Spleen (tissue), 11 donors: ENCODE measurements at regions not wholly inside any gene's neighbourhood (a gene's known extent, or its start where the extent isn't known, plus 50 kb on each side); places are given as distances from the start of the nearest gene placed in this dataset.

Experiments used
- DNase-seq: peaks from one replicate; pipeline ENCODE4 v3.0.0-alpha.2; 2020
- H3K27ac ChIP-seq, 8 donors: fragments of 200-600 bp; sonication (generic) in 7 of 8; 1 replicate in 4 of 8; 2 replicates in 4 of 8; pipeline versions ENCODE4 v1.5.0 to v1.8.0; 2016 to 2021; ENCODE audit warnings: inconsistent platforms in 4 of 8, mild to moderate bottlenecking in 4 of 8, moderate library complexity in 1 of 8
- H3K27me3 ChIP-seq, 7 donors: fragments of 200-600 bp; sonication (generic) in 6 of 7; replicated peaks in 1 of 7; 1 replicate in 4 of 7; 2 replicates in 3 of 7; pipeline versions ENCODE4 v1.5.0 to v1.8.0; 2016 to 2021; ENCODE audit warnings: inconsistent platforms in 3 of 7, mild to moderate bottlenecking in 1 of 7
- H3K36me3 ChIP-seq, 6 donors: fragments of 200-600 bp; sonication (generic) in 5 of 6; 1 replicate in 4 of 6; 2 replicates in 2 of 6; pipeline versions ENCODE4 v1.5.0 to v1.8.0; 2016 to 2021; ENCODE audit warnings: inconsistent platforms in 2 of 6
- H3K4me1 ChIP-seq, 6 donors: fragments of 200-600 bp; sonication (generic) in 5 of 6; 1 replicate in 3 of 6; 2 replicates in 3 of 6; pipeline versions ENCODE4 v1.5.0 to v1.8.0; 2016 to 2021; ENCODE audit warnings: inconsistent platforms in 3 of 6
- H3K4me3 ChIP-seq, 8 donors: fragments of 200-600 bp; sonication (generic) in 7 of 8; 1 replicate in 4 of 8; 2 replicates in 4 of 8; pipeline versions ENCODE4 v1.5.0 to v1.8.0; 2016 to 2021; ENCODE audit warnings: inconsistent platforms in 4 of 8, mild to moderate bottlenecking in 4 of 8, moderate library complexity in 2 of 8
- H3K9me3 ChIP-seq, 8 donors: fragments of 200-600 bp; sonication (generic) in 7 of 8; 1 replicate in 4 of 8; 2 replicates in 4 of 8; pipeline versions ENCODE4 v1.5.0 to v1.8.0; 2016 to 2021; ENCODE audit warnings: inconsistent platforms in 4 of 8
- CTCF ChIP-seq, 11 experiments: fragments of 200-600 bp in 7 of 11; fragments of 450-650 bp in 4 of 11; sonication (generic) in 4 of 11; IDR thresholded peaks in 8 of 11; conservative IDR thresholded peaks in 3 of 11; 1 replicate in 7 of 11; 2 replicates in 4 of 11; pipeline versions ENCODE4 v1.4.0 to v1.8.0; 2016 to 2021; ENCODE audit warnings: antibody characterized with exemption in 11 of 11, inconsistent platforms in 4 of 11, mild to moderate bottlenecking in 1 of 11
- POLR2A ChIP-seq, 3 donors: fragments of 450-650 bp; IDR thresholded peaks; one replicate each; pipeline ENCODE4 v1.5.1; 2017; ENCODE audit warnings: antibody characterized with exemption in 3 of 3, mild to moderate bottlenecking in 1 of 3
- POLR2AphosphoS5 ChIP-seq, 3 donors: sonication (generic); formaldehyde crosslinking; IDR thresholded peaks; one replicate each; pipeline ENCODE4 v1.5.1; 2017; ENCODE audit warnings: antibody characterized with exemption in 3 of 3
- WGBS, 5 donors: extraction: QIAGEN DNeasy Blood & Tissue Kit in 3 of 5; methylation state at CpG; one replicate each; pipeline versions ENCODE4 v1.1.5 to v1.1.7; 2013 to 2018; 5-methylcytosine and 5-hydroxymethylcytosine counted together
- intact Hi-C: fragments of 100-400 bp; cut with DNase I; formaldehyde crosslinking; loops from one replicate; pipeline ENCODE4 v1.15.0; 2023; ENCODE audit warnings: low total_unique reads
- donor health status: healthy with polysubstance abuse.
- donor health status: DM: no; HTN: no; CAD: no; lungs with moderate emphysema.
- donor health status: DM: no; HTN: no; CAD: no.
- donor health status: Bipolar disorder and iron deficiency.
- donor health status: healthy.
- donor health status: DM: no; HTN: no; CAD: no.
- donor health status: DM: yes; HTN: yes; CAD: no.

- intact Hi-C loops, result no loop called here
- H3K27me3 ChIP-seq, result no peaks in the 10 kb centered on the region
- WGBS, 5 donors, result 65 to 85% (median 71%) methylated on average over 4 of the region's 4 CpGs
- H3K9me3 ChIP-seq, result no peaks in the 10 kb centered on the region
- peaks cover 0 to 3% (median 0%) of the 10 kb centered on the region in 6 donors for H3K4me1 ChIP-seq
- no peak for DNase-seq
- H3K27ac ChIP-seq, result no peak overlapping the region
- TF ChIP-seq CTCF (IDR thresholded peaks at IDR 0.05 in 8 of 11, conservative IDR thresholded peaks at IDR 0.05 in 3 of 11), result no peak
- no peak overlapping the region for H3K4me3 ChIP-seq
- no peaks in the 10 kb centered on the region for H3K36me3 ChIP-seq
These were observed 262.1 kb downstream of the AHR start for GRCh38 chr7:17560516-17560915.

DNA sequence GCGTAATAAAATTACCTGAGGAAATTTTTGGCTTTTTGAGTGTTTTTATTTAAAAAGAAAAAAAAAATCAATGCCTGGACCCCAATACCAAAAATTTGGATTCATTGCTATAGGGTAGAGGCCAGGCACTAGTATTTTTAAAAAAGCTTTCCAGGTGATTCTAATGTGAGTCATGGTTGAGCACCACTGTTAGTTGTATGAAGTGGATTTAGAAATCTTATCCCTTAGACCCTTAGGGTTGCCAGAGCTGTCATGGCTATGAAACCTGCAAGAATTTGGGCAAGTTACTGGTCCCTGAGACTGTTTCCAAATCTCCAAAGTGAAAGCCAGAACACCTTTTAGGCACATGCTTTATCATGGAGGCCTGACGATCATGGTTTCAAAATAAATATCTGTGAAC, 262.5 kb downstream of the AHR start:
- TF ChIP-seq POLR2A (IDR thresholded peaks at IDR 0.05) (no peak), CTCF (IDR thresholded peaks at IDR 0.05 in 8 of 11, conservative IDR thresholded peaks at IDR 0.05 in 3 of 11) (no peak), POLR2AphosphoS5 (IDR thresholded peaks at IDR 0.05) (no peak)
- no peaks in the 10 kb centered on the region for H3K27me3 ChIP-seq
- no peaks in the 10 kb centered on the region for H3K9me3 ChIP-seq
- peaks cover 0 to 3% (median 0%) of the 10 kb centered on the region in 6 donors for H3K4me1 ChIP-seq
- no peaks in the 10 kb centered on the region for H3K36me3 ChIP-seq
- intact Hi-C loops, result no loop called here
- no peak overlapping the region for H3K4me3 ChIP-seq
- no peak overlapping the region for H3K27ac ChIP-seq
- WGBS, 5 donors, result 90 to 97% (median 92%) methylated on average over 2 of the region's 2 CpGs
- no peak for DNase-seq

DNA sequence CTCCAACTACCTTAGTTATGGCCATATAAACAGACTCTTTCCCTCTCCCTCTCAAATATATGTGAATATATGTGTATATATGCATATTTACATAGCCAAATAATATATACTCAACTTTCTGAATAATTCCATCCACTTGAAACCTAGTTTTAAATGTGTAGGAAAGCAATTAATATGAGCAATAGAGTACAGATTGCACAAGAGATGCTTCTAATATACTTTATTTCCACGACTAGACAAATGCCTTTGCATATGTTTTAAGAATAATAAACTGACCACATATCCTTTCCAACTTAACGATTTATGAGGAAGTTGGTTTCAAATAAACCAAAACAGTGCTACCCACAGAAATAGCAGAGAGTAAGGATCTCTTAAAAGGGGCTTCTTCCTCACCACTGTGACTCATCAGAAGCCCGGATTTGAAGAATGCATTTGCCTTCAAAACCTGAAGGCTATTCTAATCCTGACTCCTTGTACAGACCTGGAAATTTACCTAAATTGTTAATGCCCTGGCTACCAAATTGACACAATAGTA, 266.3 kb downstream of the AHR start:
- H3K27ac ChIP-seq, result no peak overlapping the region
- intact Hi-C loops, result no loop called here
- no peak overlapping the region for H3K4me3 ChIP-seq
- no peaks in the 10 kb centered on the region for H3K4me1 ChIP-seq
- no peak for DNase-seq
- H3K9me3 ChIP-seq, result peaks cover 0 to 14% (median under 1%) of the 10 kb centered on the region in 8 donors
- no peaks in the 10 kb centered on the region for H3K27me3 ChIP-seq
- 2 to 11% (median 9%) methylated on average over 3 of the region's 3 CpGs for WGBS, 5 donors
- TF ChIP-seq POLR2AphosphoS5 (IDR thresholded peaks at IDR 0.05), result no peak
- no peak for TF ChIP-seq CTCF (IDR thresholded peaks at IDR 0.05 in 8 of 11, conservative IDR thresholded peaks at IDR 0.05 in 3 of 11)
- TF ChIP-seq POLR2A (IDR thresholded peaks at IDR 0.05), result no peak
- H3K36me3 ChIP-seq, result no peaks in the 10 kb centered on the region

- no peak overlapping the region for H3K27ac ChIP-seq
- H3K4me3 ChIP-seq, result no peak overlapping the region
- intact Hi-C loops, result no loop called here
- H3K36me3 ChIP-seq, result no peaks in the 10 kb centered on the region
- no peaks in the 10 kb centered on the region for H3K4me1 ChIP-seq
- no peaks in the 10 kb centered on the region for H3K27me3 ChIP-seq
- no peak for DNase-seq
- no peak for TF ChIP-seq POLR2A (IDR thresholded peaks at IDR 0.05)
- TF ChIP-seq POLR2AphosphoS5 (IDR thresholded peaks at IDR 0.05), result no peak
- TF ChIP-seq CTCF (IDR thresholded peaks at IDR 0.05 in 8 of 11, conservative IDR thresholded peaks at IDR 0.05 in 3 of 11), result no peak
- WGBS, 5 donors, result 81 to 95% (median 86%) methylated on average over 3 of the region's 3 CpGs
- H3K9me3 ChIP-seq, result peaks cover 0 to 26% (median 20%) of the 10 kb centered on the region in 8 donors
These were observed 281.7 kb downstream of the AHR start for GRCh38 chr7:17580141-17580540.
